ENCODE measurements at regions not wholly inside any gene's neighbourhood (a gene's known extent, or its start where the extent isn't known, plus 50 kb on each side); places are given as distances from the start of the nearest gene placed in this dataset.

DNA sequence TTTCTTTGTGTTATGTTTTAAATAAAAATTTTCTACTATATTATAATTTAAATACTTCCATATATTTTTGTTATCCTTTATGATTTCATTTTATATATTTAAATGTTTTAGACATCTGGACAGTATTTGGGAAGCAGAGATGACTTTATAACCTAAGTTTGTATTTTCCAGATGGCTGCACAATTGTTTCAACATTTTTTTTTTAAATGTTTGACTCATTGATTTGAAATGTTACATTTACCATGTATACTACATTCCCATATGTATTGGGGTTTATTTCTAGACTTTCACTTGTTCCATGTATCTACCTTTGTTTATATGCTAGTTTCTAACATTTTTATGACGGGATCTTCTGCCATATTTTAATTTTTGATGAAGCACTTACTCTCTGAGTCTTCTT lies 766.5 kb downstream of the METTL15 start:
- H3K4me3 ChIP-seq: no peak overlapping the region
- H3K9me3 ChIP-seq (ENCODE audit: low read depth, low read length): no peaks in the 10 kb centered on the region
- no peaks in the 10 kb centered on the region for H3K36me3 ChIP-seq (ENCODE audit: insufficient read depth, low read length)
- no peak overlapping the region for H3K9ac ChIP-seq (ENCODE audit: insufficient read length)
- no peak for DNase-seq (ENCODE audit: low read depth, low spot score)
- TF ChIP-seq EZH2 (IDR thresholded peaks at IDR 0.05) (no peak), POLR2AphosphoS5 (IDR thresholded peaks at IDR 0.05; ENCODE audit: borderline replicate concordance, low read depth, low read length) (no peak), FOXP2 (optimal IDR thresholded peaks at IDR 0.05; ENCODE audit: control extremely low read depth, extremely low read length, insufficient read depth) (no peak)
- H3K27ac ChIP-seq: no peak overlapping the region

DNA sequence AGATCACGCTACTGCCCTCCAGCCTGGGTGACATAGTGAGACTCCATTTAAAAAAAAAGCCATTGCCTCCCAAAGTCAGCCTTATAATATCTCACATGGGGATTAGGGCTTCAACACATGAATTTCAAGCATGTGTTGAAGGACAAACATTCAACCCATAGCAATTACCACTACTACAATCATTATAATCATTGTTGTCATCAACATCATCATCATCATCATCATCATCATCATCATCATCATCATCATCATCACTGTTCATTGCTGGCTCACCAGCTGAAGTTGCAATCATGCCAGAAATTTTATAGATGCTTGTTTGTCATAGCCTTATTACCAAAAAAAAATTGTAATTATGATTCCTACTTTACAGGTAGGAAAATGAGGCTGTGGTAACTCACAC lies 762.9 kb downstream of the METTL15 start:
- Histone ChIP-seq H3K9me3 (ENCODE audit: low read depth, low read length) (no peaks in the 10 kb centered on the region), H3K36me3 (ENCODE audit: insufficient read depth, low read length) (no peaks in the 10 kb centered on the region), H3K4me3 (no peak overlapping the region), H3K27ac (no peak overlapping the region), H3K9ac (ENCODE audit: insufficient read length) (no peak overlapping the region)
- no peak for DNase-seq (ENCODE audit: low read depth, low spot score)
- TF ChIP-seq FOXP2 (optimal IDR thresholded peaks at IDR 0.05; ENCODE audit: control extremely low read depth, extremely low read length, insufficient read depth) (no peak), EZH2 (IDR thresholded peaks at IDR 0.05) (no peak), POLR2AphosphoS5 (IDR thresholded peaks at IDR 0.05; ENCODE audit: borderline replicate concordance, low read depth, low read length) (no peak)

- DNase-seq (ENCODE audit: low read depth, low spot score): no peak
- no peak overlapping the region for H3K4me3 ChIP-seq
- H3K27ac ChIP-seq: no peak overlapping the region
- H3K9me3 ChIP-seq (ENCODE audit: low read depth, low read length): no peaks in the 10 kb centered on the region
- TF ChIP-seq FOXP2 (optimal IDR thresholded peaks at IDR 0.05; ENCODE audit: control extremely low read depth, extremely low read length, insufficient read depth) (no peak), POLR2AphosphoS5 (IDR thresholded peaks at IDR 0.05; ENCODE audit: borderline replicate concordance, low read depth, low read length) (no peak), EZH2 (IDR thresholded peaks at IDR 0.05) (no peak)
- H3K36me3 ChIP-seq (ENCODE audit: insufficient read depth, low read length): no peaks in the 10 kb centered on the region
- H3K9ac ChIP-seq (ENCODE audit: insufficient read length): no peak overlapping the region
These were observed 755.2 kb downstream of the METTL15 start for GRCh38 chr11:28863422-28863821.

- TF ChIP-seq FOXP2 (optimal IDR thresholded peaks at IDR 0.05; ENCODE audit: control extremely low read depth, extremely low read length, insufficient read depth): no peak
- TF ChIP-seq EZH2 (IDR thresholded peaks at IDR 0.05): no peak
- TF ChIP-seq POLR2AphosphoS5 (IDR thresholded peaks at IDR 0.05; ENCODE audit: borderline replicate concordance, low read depth, low read length): no peak
- Histone ChIP-seq H3K9ac (ENCODE audit: insufficient read length) (no peak overlapping the region), H3K36me3 (ENCODE audit: insufficient read depth, low read length) (no peaks in the 10 kb centered on the region), H3K4me3 (no peak overlapping the region), H3K27ac (no peak overlapping the region), H3K9me3 (ENCODE audit: low read depth, low read length) (no peaks in the 10 kb centered on the region)
- no peak for DNase-seq (ENCODE audit: low read depth, low spot score)
These were observed 752.7 kb downstream of the METTL15 start for GRCh38 chr11:28860893-28861292.

- Histone ChIP-seq H3K27ac (no peak overlapping the region), H3K36me3 (ENCODE audit: insufficient read depth, low read length) (no peaks in the 10 kb centered on the region), H3K9ac (ENCODE audit: insufficient read length) (no peak overlapping the region), H3K4me3 (no peak overlapping the region), H3K9me3 (ENCODE audit: low read depth, low read length) (no peaks in the 10 kb centered on the region)
- TF ChIP-seq FOXP2 (optimal IDR thresholded peaks at IDR 0.05; ENCODE audit: control extremely low read depth, extremely low read length, insufficient read depth) (no peak), POLR2AphosphoS5 (IDR thresholded peaks at IDR 0.05; ENCODE audit: borderline replicate concordance, low read depth, low read length) (no peak), EZH2 (IDR thresholded peaks at IDR 0.05) (no peak)
- no peak for DNase-seq (ENCODE audit: low read depth, low spot score)
These were observed 749.9 kb downstream of the METTL15 start for GRCh38 chr11:28858076-28858475.

DNA sequence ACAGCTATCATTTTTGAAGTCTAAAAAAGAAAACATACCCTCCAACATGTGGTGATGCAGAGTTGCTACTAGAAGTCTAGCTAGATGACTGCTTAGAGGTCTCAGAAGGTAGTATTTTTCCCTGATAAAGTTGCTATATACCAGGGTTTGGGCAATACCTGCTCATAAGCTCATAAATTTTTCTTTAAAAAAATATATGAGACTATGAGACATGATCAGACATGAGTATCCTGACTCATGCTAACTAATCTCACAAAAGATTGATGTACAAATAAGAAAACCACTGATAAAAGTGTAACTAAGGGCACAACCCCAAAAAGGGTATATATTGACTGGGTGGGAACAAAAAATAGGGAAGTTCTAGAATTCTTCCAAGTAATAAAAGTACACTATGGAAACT lies 740.9 kb downstream of the METTL15 start:
- no peak overlapping the region for H3K27ac ChIP-seq
- no peak for DNase-seq (ENCODE audit: low read depth, low spot score)
- no peak overlapping the region for H3K4me3 ChIP-seq
- TF ChIP-seq EZH2 (IDR thresholded peaks at IDR 0.05) (no peak), POLR2AphosphoS5 (IDR thresholded peaks at IDR 0.05; ENCODE audit: borderline replicate concordance, low read depth, low read length) (no peak)
- H3K9me3 ChIP-seq (ENCODE audit: low read depth, low read length): no peaks in the 10 kb centered on the region
- H3K36me3 ChIP-seq (ENCODE audit: insufficient read depth, low read length): no peaks in the 10 kb centered on the region
- H3K9ac ChIP-seq (ENCODE audit: insufficient read length): no peak overlapping the region

GRCh38 chr11:28842716-28843115 lies 734.5 kb downstream of the METTL15 start:
- H3K4me3 ChIP-seq: no peak overlapping the region
- H3K9me3 ChIP-seq (ENCODE audit: low read depth, low read length): no peaks in the 10 kb centered on the region
- TF ChIP-seq POLR2AphosphoS5 (IDR thresholded peaks at IDR 0.05; ENCODE audit: borderline replicate concordance, low read depth, low read length) (no peak), FOXP2 (optimal IDR thresholded peaks at IDR 0.05; ENCODE audit: control extremely low read depth, extremely low read length, insufficient read depth) (no peak), EZH2 (IDR thresholded peaks at IDR 0.05) (no peak)
- H3K27ac ChIP-seq: no peak overlapping the region
- H3K9ac ChIP-seq (ENCODE audit: insufficient read length): no peak overlapping the region
- DNase-seq (ENCODE audit: low read depth, low spot score): no peak
- H3K36me3 ChIP-seq (ENCODE audit: insufficient read depth, low read length): no peaks in the 10 kb centered on the region

DNA sequence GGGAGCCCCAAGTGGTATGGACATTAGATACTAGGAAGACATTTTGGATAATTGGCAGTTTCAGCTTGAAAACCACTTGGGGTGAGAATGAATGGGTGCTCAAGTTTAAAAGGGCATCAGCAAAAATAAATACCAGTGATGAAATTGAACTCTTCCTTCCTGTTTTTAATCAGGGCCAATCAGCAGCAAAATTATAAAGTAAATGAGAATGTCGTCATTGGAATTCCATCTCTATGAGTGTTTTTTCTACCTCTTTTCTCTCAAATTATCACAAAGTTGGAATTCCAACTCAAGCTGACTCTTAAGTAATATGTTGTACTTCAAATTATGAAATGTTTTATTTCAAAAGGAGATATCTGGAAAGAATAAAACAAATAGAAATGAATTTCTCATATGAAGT lies 730.6 kb downstream of the METTL15 start:
- Histone ChIP-seq H3K9me3 (ENCODE audit: low read depth, low read length) (no peaks in the 10 kb centered on the region), H3K9ac (ENCODE audit: insufficient read length) (no peak overlapping the region), H3K4me3 (no peak overlapping the region), H3K27ac (no peak overlapping the region), H3K36me3 (ENCODE audit: insufficient read depth, low read length) (no peaks in the 10 kb centered on the region)
- no peak for DNase-seq (ENCODE audit: low read depth, low spot score)
- TF ChIP-seq EZH2 (IDR thresholded peaks at IDR 0.05) (no peak), POLR2AphosphoS5 (IDR thresholded peaks at IDR 0.05; ENCODE audit: borderline replicate concordance, low read depth, low read length) (no peak)

GRCh38 chr11:28837599-28837998 lies 729.4 kb downstream of the METTL15 start:
- Histone ChIP-seq H3K4me3 (no peak overlapping the region), H3K36me3 (ENCODE audit: insufficient read depth, low read length) (no peaks in the 10 kb centered on the region), H3K9me3 (ENCODE audit: low read depth, low read length) (no peaks in the 10 kb centered on the region), H3K27ac (no peak overlapping the region), H3K9ac (ENCODE audit: insufficient read length) (no peak overlapping the region)
- no peak for DNase-seq (ENCODE audit: low read depth, low spot score)
- TF ChIP-seq FOXP2 (optimal IDR thresholded peaks at IDR 0.05; ENCODE audit: control extremely low read depth, extremely low read length, insufficient read depth) (no peak), POLR2AphosphoS5 (IDR thresholded peaks at IDR 0.05; ENCODE audit: borderline replicate concordance, low read depth, low read length) (no peak), EZH2 (IDR thresholded peaks at IDR 0.05) (no peak)
